NCI-H1417 (cell line): ENCODE measurements at regions not wholly inside any gene's neighbourhood (a gene's known extent, or its start where the extent isn't known, plus 50 kb on each side); places are given as distances from the start of the nearest gene placed in this dataset.
"Not testable (repeated sequence)": the region's sequence is repeated elsewhere in the genome, so short reads cannot be mapped to it uniquely, and the experiment has no call there.

ENCODE experiments used
- DNase-seq, 3 experiments: peaks; one replicate each; lab custom pipeline; 2025; lab: John Stamatoyannopoulos, UW

GRCh38 chr14:82587226-82587625, 1053.6 kb upstream of the SEL1L start:
- no peak for DNase-seq

GRCh38 chr14:82595466-82595865, 1061.8 kb upstream of the SEL1L start:
- DNase-seq = peak in 1 of 3 experiments; percentile 20

- no peak for DNase-seq
Measured at GRCh38 chr14:82602794-82603193, 1069.1 kb upstream of the SEL1L start.

GRCh38 chr14:82604819-82605218, 1071.2 kb upstream of the SEL1L start:
- DNase-seq = no peak

- no peak for DNase-seq
Measured at GRCh38 chr14:82621881-82622450, 1088.3 kb upstream of the SEL1L start.

GRCh38 chr14:82626156-82627066, 1092.8 kb upstream of the SEL1L start:
- DNase-seq = no peak

- DNase-seq = no peak
Measured at GRCh38 chr14:82635915-82636314, 1102.3 kb upstream of the SEL1L start.

GRCh38 chr14:82636426-82636825, 1102.8 kb upstream of the SEL1L start:
- DNase-seq = no peak

- DNase-seq = no peak
Measured at GRCh38 chr14:82641050-82641540, 1107.4 kb upstream of the SEL1L start.

- peak in 1 of 3 experiments; percentile 67 for DNase-seq
Measured at GRCh38 chr14:82642425-82642824, 1108.8 kb upstream of the SEL1L start.

- DNase-seq = no peak
Measured at GRCh38 chr14:82647088-82647810, 1113.6 kb upstream of the SEL1L start.

GRCh38 chr14:82655770-82656169, 1122.1 kb upstream of the SEL1L start:
- no peak for DNase-seq

GRCh38 chr14:82657186-82657675, 1123.6 kb upstream of the SEL1L start:
- DNase-seq = peak in 2 of 3 experiments; percentile 11 to 77

GRCh38 chr14:82661258-82661657, 1127.6 kb upstream of the SEL1L start:
- DNase-seq = no peak

GRCh38 chr14:82667006-82667405, 1133.4 kb upstream of the SEL1L start:
- DNase-seq = no peak

- no peak for DNase-seq
Measured at GRCh38 chr14:82667501-82667900, 1133.8 kb upstream of the SEL1L start.

- no peak for DNase-seq
Measured at GRCh38 chr14:82676403-82676802, 1142.8 kb upstream of the SEL1L start.

- DNase-seq = no peak
Measured at GRCh38 chr14:82689948-82690347, 1156.3 kb upstream of the SEL1L start.

- not testable (repeated sequence) for DNase-seq
Measured at GRCh38 chr14:82691191-82691590, 1157.5 kb upstream of the SEL1L start.

GRCh38 chr14:82694820-82695219, 1161.2 kb upstream of the SEL1L start:
- DNase-seq = no peak

GRCh38 chr14:82704218-82704617, 1170.6 kb upstream of the SEL1L start:
- DNase-seq = no peak

GRCh38 chr14:82710267-82710841, 1176.7 kb upstream of the SEL1L start:
- peak; percentile 41 to 79 (median 58) for DNase-seq
